Jurkat, Clone E6-1 (cell line): ENCODE measurements at regions not wholly inside any gene's neighbourhood (a gene's known extent, or its start where the extent isn't known, plus 50 kb on each side); places are given as distances from the start of the nearest gene placed in this dataset.
"Not testable (repeated sequence)": the region's sequence is repeated elsewhere in the genome, so short reads cannot be mapped to it uniquely, and the experiment has no call there.

Experiments
- DNase-seq: peaks from one replicate; pipeline ENCODE4 v3.0.0-alpha.2; 2011; ENCODE audit warnings: low read depth, low spot score
- H3K4me3 ChIP-seq: 2 replicates; pipeline ENCODE4 v1.5.1; 2011; ENCODE audit warnings: mild to moderate bottlenecking, low read length, control low read depth, moderate library complexity

DNA sequence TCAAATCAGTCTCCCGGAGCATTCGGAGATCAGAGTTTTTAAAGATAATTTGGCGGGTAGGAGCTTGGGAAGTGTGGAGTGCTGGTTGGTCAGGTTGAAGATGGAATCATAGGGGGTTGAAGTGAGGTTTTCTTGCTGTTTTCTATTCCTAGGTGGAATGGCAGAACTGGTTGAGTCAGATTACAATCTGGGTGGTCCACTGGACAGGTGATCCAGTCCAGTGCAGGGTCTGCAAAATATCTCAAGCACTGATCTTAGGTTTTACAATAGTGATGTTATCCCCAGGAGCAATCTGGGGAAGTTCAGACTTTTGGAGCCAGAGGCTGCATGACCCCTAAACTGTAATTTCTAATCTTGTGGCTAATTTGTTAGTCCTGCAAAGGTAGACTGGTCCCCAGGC, 416.4 kb upstream of the MAGEB16 start:
- not testable (repeated sequence) for H3K4me3 ChIP-seq, DNase-seq

DNA sequence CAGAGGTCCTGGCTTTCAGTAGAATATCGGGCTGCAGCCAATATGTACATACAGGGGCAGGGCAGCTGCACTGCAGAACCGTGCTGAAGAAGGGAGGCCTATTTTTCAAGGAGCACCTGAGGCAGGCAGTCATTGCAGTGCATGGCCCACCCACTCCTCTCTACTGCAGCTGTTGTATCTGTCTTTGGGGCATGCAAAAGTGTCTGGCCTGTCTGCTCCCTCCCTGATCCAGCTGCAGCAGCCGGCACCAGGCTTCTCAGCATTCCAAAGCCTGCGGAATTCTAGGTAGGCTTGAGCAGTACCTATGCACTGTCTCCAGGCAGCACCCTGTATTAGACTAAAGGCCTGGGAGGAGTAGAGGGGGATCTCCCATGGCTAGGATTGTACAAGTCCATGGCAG, 415.2 kb upstream of the MAGEB16 start:
- no peak overlapping the region for H3K4me3 ChIP-seq
- no peak for DNase-seq

DNA sequence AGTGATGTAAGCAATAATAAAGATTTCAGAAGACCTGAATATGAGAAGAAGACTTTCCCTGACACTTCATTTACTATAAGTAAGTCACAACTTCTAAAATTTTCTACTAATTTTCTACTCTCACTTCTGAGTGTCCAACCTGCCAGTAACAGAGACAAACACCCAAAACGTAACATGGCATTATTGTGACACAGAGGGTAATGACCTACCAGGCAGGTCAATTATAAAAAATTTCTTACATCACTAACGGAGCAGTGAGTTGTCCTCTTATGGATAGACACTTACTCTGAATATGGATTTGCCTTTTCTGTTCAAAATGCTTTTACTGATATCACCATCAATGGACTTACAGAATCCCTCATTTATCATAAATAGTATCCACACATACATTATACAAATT, 405.9 kb upstream of the MAGEB16 start:
- H3K4me3 ChIP-seq: no peak overlapping the region
- no peak for DNase-seq

DNA sequence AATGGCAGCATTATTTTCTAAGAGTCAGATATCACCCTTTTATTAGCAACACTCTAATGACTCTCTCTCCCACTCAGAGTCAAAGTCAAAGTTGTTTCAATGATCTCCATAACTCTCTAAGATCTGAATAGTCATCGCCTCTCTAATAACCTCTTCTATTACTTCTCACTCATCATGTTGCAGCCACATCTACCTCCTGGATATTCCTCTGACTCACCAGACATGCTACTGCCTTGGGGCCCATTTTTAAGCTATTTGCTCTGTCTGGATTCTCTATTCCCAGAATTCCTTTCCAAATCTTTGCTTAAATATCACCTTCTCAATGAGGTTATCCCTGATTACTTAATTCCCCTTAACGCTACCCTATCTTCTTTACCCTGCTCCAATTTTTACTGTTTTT, 391.8 kb upstream of the MAGEB16 start:
- no peak for DNase-seq
- H3K4me3 ChIP-seq: no peak overlapping the region

DNA sequence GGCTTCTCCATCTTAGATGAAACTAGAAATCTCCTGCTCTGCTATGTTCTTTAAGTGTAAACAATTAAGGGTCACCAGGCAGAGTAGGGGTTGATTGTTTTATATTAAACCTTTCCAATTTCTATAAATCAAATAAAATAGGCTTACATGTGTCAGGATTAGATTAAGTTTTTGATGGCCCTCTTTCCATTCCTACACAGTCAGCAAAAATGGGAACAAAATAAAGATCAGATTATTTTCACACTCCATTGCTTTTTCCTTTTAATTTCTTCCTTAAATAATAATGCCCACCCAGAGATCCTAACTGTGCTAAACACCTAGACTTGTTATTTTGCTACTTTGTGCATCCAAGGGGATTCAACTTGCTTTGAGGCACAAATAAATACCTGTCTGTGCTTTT, 381.4 kb upstream of the MAGEB16 start:
- H3K4me3 ChIP-seq: no peak overlapping the region
- no peak for DNase-seq

DNA sequence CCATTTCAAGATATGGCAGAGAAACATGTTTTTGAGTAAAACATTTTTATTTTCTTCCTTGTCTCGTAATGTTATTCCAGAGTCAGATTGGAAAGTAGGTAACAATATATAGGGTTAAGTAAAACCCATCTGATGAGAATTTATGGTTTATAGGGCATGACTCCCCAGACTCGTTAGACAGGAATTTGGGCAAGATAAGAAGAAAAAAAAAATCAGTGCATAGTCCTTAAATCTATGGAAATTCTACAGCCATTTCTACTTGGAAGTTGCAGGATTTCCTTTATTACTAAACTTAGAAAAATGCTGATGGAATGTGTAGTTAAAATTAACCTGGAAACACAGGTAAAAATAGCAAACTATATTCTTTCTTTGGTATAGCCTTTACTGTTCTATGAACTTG, 366.1 kb upstream of the MAGEB16 start:
- DNase-seq: no peak
- no peak overlapping the region for H3K4me3 ChIP-seq

DNA sequence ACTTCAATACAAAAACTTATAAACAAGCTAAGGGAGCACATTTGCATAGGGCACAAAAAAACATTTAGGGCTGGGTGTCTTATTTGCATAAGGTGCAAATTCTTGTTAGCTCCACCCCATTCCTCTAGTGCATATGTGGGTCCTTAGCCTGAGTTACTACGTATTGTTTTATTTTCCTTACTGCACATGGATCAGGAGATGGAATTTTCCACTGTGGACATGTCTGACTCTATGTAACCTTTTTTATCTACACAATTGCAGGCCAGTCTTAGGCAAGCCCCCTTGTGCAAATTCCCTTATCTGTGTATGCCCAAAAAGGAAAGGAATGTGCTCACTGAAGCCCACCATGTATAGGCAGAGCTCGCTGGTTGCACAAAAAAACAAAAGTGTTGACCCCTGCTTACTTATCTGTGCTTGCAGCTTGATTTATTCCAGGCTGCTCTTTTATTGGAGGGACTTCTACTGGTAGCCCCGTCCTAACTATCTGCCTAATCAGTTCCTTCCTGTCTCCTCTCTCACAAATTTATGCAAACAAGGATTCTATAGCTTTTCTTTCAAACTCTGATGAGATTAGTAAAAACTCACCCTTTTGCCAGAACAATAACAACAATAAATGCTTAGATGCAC, 359.0 kb upstream of the MAGEB16 start:
- no peak overlapping the region for H3K4me3 ChIP-seq
- no peak for DNase-seq

DNA sequence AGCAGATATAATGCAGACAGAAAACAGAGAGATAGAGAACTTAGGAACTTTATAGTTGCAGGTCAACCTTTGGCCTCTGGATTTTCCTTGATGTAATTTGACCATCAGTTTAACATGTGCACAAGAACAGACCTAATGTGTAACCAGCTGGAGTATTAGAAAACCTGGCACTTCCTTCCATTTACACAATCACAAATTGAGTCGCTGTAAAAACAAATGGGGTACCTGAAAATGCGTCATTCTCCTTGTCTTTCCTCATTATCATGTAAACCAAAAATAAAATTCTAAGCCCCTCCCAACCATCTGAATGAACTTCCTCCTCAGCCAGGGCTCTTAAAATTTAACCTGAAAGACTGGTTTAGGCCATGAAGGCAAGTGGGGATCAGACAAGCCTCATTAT, 358.4 kb upstream of the MAGEB16 start:
- no peak overlapping the region for H3K4me3 ChIP-seq
- no peak for DNase-seq

DNA sequence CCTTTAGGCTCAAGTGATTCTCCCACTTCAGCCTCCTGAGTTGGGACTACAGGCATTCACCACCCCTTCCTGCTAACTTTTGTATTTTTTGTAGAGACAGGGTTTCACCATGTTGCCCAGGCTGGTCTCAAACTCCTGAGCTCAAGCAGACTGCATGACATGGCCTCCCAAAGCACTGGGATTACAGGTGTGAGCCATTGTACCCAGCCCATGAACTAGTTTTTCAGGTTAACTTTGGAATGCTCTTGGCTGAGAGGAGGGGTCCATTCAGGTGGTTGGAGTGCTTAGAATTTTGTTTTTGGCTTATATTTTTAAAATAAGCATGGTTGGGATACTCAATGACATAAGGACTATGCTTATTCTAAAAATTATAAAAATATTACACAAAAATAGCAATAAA, 355.7 kb upstream of the MAGEB16 start:
- no peak overlapping the region for H3K4me3 ChIP-seq
- no peak for DNase-seq

DNA sequence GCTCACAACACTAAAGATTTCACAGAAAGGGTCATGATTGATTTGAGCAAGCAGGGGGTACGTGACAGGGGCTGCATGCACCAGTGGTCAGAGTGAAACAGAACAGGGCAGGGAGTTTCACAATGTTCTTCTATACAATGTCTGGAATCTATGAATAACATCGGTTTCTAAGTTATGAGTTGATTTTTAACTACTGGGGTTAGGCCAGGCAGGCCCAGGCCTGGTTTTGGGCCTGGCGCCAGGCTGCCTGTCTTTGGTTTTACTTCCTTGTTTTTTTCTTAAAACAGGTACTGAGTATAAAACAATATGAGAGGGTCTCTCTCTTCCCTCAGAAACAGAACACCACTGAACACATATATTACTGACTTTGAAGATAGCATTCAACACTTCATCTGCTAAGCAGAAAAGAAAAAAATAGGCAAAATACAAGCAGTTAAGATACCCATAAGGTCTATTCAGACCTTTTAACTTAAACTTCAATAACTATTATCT, 355.0 kb upstream of the MAGEB16 start:
- DNase-seq: not testable (repeated sequence)

DNA sequence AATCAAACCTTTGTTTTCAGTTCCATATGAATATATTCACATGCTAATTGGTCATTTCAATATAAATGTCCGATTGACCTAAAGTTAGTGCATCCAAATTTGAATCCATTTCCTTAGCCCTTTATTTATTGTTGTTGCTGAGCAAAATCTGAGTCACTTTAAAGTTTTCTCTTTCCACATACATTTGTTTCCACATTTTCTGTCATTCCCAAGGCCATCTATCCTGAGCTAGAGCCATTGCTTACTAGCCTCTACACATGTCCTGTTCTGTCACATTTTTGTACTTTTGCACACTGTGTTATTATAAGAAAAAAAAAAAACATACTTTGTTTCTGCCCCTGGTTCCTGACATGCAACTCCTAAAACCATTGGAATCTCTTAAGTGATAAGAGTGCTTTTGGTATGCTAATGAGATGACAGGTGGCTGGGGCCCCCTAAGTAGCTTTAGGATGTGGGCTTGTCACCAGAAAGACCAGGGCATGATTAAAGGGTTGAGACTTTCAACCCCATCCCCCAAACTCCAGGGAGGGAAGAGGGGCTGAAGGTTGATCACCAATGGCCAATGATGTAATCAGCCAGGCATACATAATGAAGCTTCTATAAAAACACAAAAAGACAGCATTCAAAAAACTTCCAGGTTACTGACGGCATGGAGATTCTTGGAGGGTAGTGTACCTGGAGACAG, 353.3 kb upstream of the MAGEB16 start:
- DNase-seq: no peak
- H3K4me3 ChIP-seq: no peak overlapping the region

More for the DNA sequence above, 355.0 kb upstream of the MAGEB16 start:
- not testable (repeated sequence) for H3K4me3 ChIP-seq

DNA sequence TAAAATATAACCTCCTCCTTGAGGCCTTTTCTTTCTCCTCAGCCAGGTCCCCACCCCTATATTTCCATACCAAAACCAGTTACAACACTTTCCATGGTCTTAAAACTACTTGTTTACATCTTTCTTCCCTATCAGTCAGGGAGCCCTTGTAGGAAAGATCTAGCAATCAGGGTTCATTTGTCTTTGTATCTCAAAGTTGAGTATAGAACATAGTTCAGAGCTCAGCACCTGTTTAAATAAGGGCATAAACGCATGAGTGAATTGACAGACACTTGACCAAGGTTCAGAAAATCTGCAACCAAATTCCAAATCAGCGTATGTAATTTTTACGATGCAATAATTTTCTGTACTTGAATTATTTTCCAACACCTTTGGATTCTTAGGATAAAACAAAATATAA, 352.2 kb upstream of the MAGEB16 start:
- no peak overlapping the region for H3K4me3 ChIP-seq
- no peak for DNase-seq

DNA sequence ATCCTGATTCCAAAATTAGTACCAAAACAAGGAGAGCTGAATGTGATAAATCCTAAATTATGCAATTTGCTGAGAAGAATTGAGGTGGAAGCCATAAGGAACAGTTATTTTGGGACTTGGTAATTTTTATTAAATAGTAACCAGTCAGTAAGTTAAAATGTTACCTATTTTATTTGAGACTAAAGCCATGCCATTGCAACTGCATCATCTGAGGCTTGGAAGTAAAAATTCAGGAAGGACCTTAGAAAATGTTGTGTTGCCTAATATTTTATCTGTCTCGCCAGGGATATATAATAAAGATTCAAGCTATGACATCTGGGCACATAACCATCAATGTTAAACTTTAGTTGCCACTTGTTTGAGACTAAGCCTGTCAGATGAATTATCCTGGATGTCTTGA, 341.3 kb upstream of the MAGEB16 start:
- no peak overlapping the region for H3K4me3 ChIP-seq
- DNase-seq: no peak

DNA sequence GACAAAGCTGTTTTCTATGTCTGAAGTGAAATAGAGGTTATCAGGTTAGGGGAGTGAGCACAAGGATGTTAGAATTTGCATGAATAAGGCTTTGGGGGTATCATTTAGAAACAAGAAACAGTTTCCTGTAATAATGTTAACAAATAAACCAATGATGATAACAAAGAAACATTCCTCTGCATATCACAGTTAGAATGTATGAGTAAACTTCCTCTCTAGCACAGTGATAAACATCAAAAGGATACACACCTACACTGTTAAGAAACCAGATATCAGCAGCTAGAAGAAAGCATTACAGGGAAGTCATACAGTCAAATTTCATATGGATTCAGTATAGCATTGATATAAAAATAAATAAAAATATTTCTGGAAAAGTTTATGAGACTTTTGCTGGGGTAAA, 340.0 kb upstream of the MAGEB16 start:
- no peak for DNase-seq
- no peak overlapping the region for H3K4me3 ChIP-seq

DNA sequence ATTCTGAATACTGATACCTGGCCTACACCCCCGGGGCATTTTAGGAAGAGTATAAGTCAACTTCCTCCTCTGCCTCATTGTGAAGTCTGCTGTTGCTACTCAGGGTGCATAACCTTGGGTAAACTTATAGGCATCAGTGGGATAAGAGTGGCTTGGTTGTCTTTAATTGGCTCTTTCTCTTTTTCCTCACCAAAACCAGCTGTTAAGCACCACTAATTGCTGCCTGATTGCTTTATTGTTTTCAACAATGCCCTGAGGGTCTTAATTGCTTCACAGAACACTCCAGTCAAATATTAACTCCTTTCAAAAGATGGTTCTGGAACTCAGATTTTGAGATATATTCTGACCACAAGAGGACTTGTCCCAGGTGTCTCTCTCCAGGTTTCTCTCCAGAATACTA, 337.0 kb upstream of the MAGEB16 start:
- no peak overlapping the region for H3K4me3 ChIP-seq
- no peak for DNase-seq

DNA sequence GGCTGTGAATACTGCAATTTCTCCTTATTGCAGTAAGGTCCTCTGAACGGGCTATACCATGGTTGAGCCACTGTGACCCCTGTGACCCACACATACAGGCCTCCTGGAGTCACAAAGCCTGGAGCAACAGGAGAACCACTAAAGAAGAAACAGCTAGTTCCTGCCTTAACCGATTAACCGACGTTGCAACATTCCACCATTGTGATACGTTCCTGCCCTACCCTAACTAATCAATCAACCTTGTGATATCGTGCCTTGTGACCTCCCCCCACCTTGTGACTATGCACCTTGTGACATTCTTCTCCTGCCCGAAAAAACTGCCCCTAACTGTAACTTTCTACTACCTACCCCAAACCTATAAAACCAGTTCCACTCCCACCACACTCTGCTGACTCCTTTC, 301.5 kb upstream of the MAGEB16 start:
- not testable (repeated sequence) for H3K4me3 ChIP-seq, DNase-seq

DNA sequence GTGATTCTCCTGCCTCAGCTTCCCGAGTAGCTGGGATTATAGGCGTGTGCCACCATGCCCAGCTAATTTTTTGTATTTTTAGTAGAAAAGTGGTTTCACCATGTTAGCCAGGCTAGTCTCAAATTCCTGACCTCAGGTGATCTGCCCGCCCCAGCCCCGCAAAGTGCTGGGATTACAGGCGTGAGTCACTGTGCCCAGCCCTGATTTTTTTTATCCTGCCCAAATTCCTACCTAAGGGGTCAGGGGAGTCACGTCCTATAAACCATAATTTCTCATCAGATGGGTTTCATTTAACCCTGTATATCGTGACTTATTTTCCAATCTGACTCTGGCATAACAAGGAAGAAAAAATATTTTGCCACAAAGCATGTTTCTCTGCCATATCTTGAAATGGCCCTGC, 300.7 kb upstream of the MAGEB16 start:
- DNase-seq, H3K4me3 ChIP-seq: not testable (repeated sequence)

DNA sequence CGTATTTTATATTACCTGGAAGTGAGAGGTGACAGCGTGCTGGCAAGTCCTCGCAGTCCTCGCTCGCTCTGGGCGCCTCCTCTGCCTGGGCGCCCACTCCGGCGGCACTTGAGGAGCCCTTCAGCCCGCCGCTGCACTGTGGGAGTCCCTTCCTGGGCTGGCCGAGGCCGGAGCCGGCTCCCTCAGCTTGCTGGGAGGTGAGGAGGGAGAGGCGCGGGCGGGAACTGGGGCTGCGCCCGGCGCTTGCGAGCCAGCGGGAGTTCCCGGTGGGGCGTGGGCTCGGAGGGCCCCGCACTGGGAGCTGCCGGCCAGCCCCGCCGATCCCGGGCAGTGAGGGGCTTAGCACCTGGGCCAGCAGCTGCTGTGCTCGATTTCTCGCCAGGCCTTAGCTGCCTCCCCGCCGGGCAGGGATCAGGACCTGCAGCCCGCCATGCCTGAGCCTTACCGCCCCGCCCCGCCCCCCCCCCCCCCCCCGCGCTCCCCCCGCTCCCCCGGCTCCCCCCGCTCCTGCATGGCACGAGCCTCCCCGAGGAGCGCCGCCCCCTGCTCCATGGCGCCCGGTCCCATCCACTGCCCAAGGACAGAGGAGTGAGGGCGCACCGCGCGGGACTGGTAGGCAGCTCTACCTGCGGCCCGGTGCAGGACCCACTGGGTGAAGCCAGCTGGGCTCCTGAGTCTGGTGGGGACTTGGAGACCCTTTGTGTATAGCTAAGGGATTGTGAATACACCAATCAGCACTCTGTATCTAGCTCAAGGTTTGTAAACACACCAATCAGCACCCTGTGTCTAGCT, 298.9 kb upstream of the MAGEB16 start:
- no peak for DNase-seq
- H3K4me3 ChIP-seq: no peak overlapping the region

DNA sequence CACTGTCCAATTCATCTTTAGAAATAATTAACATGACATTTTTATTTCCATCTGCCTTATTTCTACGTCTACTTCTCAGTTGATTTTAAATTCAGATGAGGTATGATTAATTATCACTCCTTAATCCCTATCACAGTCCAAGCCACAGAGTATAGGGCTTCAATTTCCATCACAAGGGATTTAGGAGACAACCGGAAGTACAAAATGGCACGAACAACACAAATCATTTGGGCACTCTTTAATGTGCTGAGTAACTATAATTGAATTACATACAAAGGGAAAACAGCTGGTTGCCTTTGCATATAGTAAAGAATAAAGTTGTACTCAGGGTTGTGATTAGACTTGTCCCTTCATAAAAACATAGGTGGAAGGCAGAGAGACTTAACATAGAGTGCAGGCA, 290.4 kb upstream of the MAGEB16 start:
- no peak for DNase-seq
- no peak overlapping the region for H3K4me3 ChIP-seq

DNA sequence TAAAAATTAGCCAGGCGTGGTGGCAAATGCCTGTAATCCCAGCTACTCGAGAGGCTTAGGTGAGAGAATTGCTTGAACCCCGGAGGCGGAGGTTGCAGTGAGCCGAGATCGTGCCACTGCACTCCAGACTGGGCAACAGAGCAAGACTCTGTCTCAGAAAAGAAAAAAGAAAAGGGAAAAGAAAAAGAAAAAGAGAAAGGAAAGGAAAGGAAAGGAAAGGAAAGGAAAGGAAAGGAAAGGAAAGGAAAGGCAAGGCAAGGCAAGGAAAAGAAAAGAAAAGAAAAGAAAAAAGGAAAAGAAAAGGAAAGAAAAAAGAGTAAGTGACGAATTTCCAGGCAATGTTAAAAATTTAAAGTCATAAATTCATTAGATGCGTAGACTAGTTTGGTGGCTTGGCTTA, 250.1 kb upstream of the MAGEB16 start:
- DNase-seq, H3K4me3 ChIP-seq: not testable (repeated sequence)
